ENCODE measurements at regions not wholly inside any gene's neighbourhood (a gene's known extent, or its start where the extent isn't known, plus 50 kb on each side); places are given as distances from the start of the nearest gene placed in this dataset.

DNA sequence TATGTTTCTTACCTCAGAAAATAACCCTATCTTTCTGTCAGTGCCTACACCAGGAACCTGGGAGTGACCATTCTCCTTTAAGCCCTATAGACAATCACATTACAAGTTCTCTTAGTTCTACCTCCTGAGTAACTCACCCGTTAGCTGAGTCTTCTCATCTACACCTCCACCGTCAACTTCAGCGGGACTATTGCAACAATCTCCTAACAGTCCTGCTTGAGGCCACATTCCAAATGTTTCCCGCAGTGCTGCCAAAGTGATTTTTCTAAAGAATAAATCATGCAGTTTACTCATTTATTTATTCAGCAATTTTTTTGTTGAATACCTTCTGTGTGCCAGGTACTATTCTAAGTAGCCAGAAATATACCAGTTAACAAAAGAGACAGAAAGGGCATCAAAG is 285.0 kb upstream of the GRIP1 start:
- CTCF ChIA-PET: no interaction called here
- peaks cover 0 to 5% of the 10 kb centered on the region in 2 experiments for H3K9me3 ChIP-seq (ENCODE audit: control insufficient read depth in 1 of 2, insufficient read depth in 1 of 2, low read length in 2 of 2)
- TF ChIP-seq, protein P1, sequence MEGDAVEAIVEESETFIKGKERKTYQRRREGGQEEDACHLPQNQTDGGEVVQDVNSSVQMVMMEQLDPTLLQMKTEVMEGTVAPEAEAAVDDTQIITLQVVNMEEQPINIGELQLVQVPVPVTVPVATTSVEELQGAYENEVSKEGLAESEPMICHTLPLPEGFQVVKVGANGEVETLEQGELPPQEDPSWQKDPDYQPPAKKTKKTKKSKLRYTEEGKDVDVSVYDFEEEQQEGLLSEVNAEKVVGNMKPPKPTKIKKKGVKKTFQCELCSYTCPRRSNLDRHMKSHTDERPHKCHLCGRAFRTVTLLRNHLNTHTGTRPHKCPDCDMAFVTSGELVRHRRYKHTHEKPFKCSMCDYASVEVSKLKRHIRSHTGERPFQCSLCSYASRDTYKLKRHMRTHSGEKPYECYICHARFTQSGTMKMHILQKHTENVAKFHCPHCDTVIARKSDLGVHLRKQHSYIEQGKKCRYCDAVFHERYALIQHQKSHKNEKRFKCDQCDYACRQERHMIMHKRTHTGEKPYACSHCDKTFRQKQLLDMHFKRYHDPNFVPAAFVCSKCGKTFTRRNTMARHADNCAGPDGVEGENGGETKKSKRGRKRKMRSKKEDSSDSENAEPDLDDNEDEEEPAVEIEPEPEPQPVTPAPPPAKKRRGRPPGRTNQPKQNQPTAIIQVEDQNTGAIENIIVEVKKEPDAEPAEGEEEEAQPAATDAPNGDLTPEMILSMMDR (IDR thresholded peaks at IDR 0.05): no peak
- intact Hi-C loops (cut with DNase I, micrococcal nuclease): loop anchor here in 1 of 2 experiments (1.0 to 10.0 kb wide), 2 partner anchors 49 to 305 kb away; partner anchors contain the start of gene CAND1
- Mint-ChIP-seq H3K27ac (peak overlapping the region; percentile 86), H3K4me3 (no peak overlapping the region), H3K27me3 (no peaks in the 10 kb centered on the region), H3K4me1 (ENCODE audit: low read depth) (peaks cover 44% of the 10 kb centered on the region), H3K9me3 (peaks cover 9% of the 10 kb centered on the region), H3K36me3 (ENCODE audit: low read depth) (peaks cover 7% of the 10 kb centered on the region)
- H3K27me3 ChIP-seq (ENCODE audit: control insufficient read depth in 1 of 2, insufficient read depth in 2 of 2, low read length in 2 of 2): no peaks in the 10 kb centered on the region
- H3K27ac ChIP-seq (ENCODE audit: low read depth in 1 of 2, low read length in 2 of 2): peak overlapping the region in 1 of 2 donors; percentile 60
- no peak for DNase-seq
- H3K4me3 ChIP-seq (ENCODE audit: low read length): no peak overlapping the region
- peaks cover 13% of the 10 kb centered on the region for H3K4me1 ChIP-seq (ENCODE audit: insufficient read depth, low read length)
- no peaks in the 10 kb centered on the region for H3K36me3 ChIP-seq (ENCODE audit: insufficient read depth, low read length)
- ATAC-seq (ENCODE audit: poor library complexity): no peak
- POLR2A ChIA-PET: no interaction called here

DNA sequence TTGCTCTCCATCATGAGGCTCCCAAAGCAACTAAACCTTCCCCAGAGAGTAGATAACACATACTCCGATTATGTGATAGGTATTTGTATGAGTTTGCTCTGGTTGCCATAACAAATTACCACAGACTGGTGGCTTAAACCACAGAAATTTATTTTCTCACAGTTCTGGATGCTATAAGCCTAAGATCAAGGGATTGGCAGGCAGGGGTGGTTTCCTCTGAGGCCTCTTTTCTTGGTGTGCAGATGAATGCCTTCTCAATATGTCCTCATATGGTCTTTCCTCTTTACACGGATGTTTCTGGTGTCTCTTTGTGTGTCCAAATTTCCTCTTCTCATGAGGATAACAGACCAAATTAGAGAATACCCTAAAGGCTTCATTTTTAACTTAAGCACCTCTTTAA is 285.8 kb upstream of the GRIP1 start:
- Histone ChIP-seq H3K36me3 (ENCODE audit: insufficient read depth, low read length) (no peaks in the 10 kb centered on the region), H3K27ac (ENCODE audit: low read depth in 1 of 2, low read length in 2 of 2) (peak overlapping the region in 1 of 2 donors; percentile 60), H3K4me3 (ENCODE audit: low read length) (no peak overlapping the region), H3K4me1 (ENCODE audit: insufficient read depth, low read length) (peaks cover 13% of the 10 kb centered on the region), H3K27me3 (ENCODE audit: control insufficient read depth in 1 of 2, insufficient read depth in 2 of 2, low read length in 2 of 2) (no peaks in the 10 kb centered on the region), H3K9me3 (ENCODE audit: control insufficient read depth in 1 of 2, insufficient read depth in 1 of 2, low read length in 2 of 2) (peaks cover 0 to 5% of the 10 kb centered on the region in 2 experiments)
- ChIA-PET CTCF (no interaction called here), POLR2A (no interaction called here)
- H3K4me3 Mint-ChIP-seq: peak overlapping the region; percentile 69
- peaks cover 9% of the 10 kb centered on the region for H3K9me3 Mint-ChIP-seq
- H3K4me1 Mint-ChIP-seq (ENCODE audit: low read depth): peaks cover 44% of the 10 kb centered on the region
- peak overlapping the region; percentile 86 for H3K27ac Mint-ChIP-seq
- ATAC-seq (ENCODE audit: poor library complexity): peak; percentile 96
- intact Hi-C loops (cut with DNase I, micrococcal nuclease): loop anchor here in 1 of 2 experiments (1.0 to 10.0 kb wide), 2 partner anchors 50 to 305 kb away; partner anchors contain the start of gene CAND1
- peaks cover 7% of the 10 kb centered on the region for H3K36me3 Mint-ChIP-seq (ENCODE audit: low read depth)
- no peaks in the 10 kb centered on the region for H3K27me3 Mint-ChIP-seq
- TF ChIP-seq, protein P1 (IDR thresholded peaks at IDR 0.05): no peak
- peak in 11 of 14 experiments; percentile 1 to 90 (median 27) for DNase-seq

DNA sequence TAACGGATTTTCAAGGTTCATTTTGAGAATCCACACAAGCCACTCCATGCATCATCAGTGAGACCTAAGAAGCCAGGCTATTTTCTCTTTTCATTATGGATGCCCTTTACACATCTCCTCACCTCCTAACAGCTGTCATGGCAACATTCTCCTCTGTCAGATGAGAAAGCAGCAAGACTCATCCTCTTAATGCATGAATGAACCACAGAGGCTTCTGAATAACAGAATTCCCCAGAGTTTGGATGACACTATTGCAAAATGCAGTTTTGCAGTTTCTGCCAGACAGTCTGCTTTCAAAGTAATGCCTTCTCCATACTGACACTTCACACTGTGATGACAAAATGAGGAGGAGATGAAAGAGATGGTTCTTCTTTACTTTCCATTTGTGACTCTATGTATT is 286.7 kb upstream of the GRIP1 start:
- H3K4me3 ChIP-seq (ENCODE audit: low read length): no peak overlapping the region
- Mint-ChIP-seq H3K27me3 (no peaks in the 10 kb centered on the region), H3K4me3 (peak overlapping the region; percentile 1), H3K36me3 (ENCODE audit: low read depth) (peaks cover 7% of the 10 kb centered on the region), H3K4me1 (ENCODE audit: low read depth) (peaks cover 46% of the 10 kb centered on the region), H3K9me3 (peaks cover 12% of the 10 kb centered on the region), H3K27ac (peak overlapping the region; percentile 10)
- DNase-seq: peak in 2 of 14 experiments; percentile 18 to 34
- ChIA-PET POLR2A (interaction anchor here (0.8 kb wide), 1 partner anchor 1267 kb away, joined by 3 read pairs; no protein-coding TSS in a partner anchor), CTCF (no interaction called here)
- no peaks in the 10 kb centered on the region for H3K36me3 ChIP-seq (ENCODE audit: insufficient read depth, low read length)
- no peak overlapping the region for H3K27ac ChIP-seq (ENCODE audit: low read depth in 1 of 2, low read length in 2 of 2)
- peak; percentile 5 for ATAC-seq (ENCODE audit: poor library complexity)
- H3K4me1 ChIP-seq (ENCODE audit: insufficient read depth, low read length): peaks cover 13% of the 10 kb centered on the region
- intact Hi-C loops (cut with DNase I, micrococcal nuclease): loop anchor here in 1 of 2 experiments (10.0 kb wide), 1 partner anchor 51 kb away; no protein-coding TSS in a partner anchor
- TF ChIP-seq, protein P1 (IDR thresholded peaks at IDR 0.05): no peak
- no peaks in the 10 kb centered on the region for H3K27me3 ChIP-seq (ENCODE audit: control insufficient read depth in 1 of 2, insufficient read depth in 2 of 2, low read length in 2 of 2)
- H3K9me3 ChIP-seq (ENCODE audit: control insufficient read depth in 1 of 2, insufficient read depth in 1 of 2, low read length in 2 of 2): peaks cover 0 to 5% of the 10 kb centered on the region in 2 experiments
